PC-9 (cell line): ENCODE measurements at regions not wholly inside any gene's neighbourhood (a gene's known extent, or its start where the extent isn't known, plus 50 kb on each side); places are given as distances from the start of the nearest gene placed in this dataset.
"Not testable (repeated sequence)": the region's sequence is repeated elsewhere in the genome, so short reads cannot be mapped to it uniquely, and the experiment has no call there.

Experiments used
- CTCF ChIP-seq: fragments of 200-600 bp; sonication (generic); conservative IDR thresholded peaks from 2 replicates; pipeline ENCODE4 v1.6.1; 2017; ENCODE audit warnings: mixed run types, antibody characterized with exemption, mild to moderate bottlenecking, moderate library complexity
- EZH2 ChIP-seq: fragments of 200-600 bp; sonication (generic); IDR thresholded peaks from 2 replicates; pipeline ENCODE4 v1.8.0; 2017; ENCODE audit warnings: antibody characterized with exemption, low read depth

DNA sequence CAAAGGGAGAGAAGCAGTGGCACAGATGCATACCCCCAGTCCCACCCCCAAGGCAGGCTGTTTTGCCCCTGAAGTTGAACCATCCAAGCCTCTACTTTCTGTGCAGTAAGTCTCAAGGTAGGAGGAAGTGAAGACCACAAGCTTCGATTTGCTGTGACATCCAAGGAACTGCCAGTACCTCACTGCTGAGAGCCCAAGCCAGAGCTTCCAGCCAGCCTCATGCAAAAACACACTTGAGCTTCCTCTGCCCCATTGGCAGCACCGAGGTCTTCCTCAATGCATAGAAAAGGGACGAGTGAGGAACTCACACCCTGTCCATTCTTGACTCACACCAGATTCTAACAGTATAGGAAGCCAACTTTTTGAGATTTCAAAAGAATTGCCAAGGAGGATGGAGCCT is 311.7 kb downstream of the BCL2L11 start:
- TF ChIP-seq CTCF, EZH2: not testable (repeated sequence)
